Kidney (tissue), 13 donors: ENCODE measurements at regions not wholly inside any gene's neighbourhood (a gene's known extent, or its start where the extent isn't known, plus 50 kb on each side); places are given as distances from the start of the nearest gene placed in this dataset.

Source experiments
- DNase-seq, 5 donors: peaks; one replicate each; pipeline ENCODE4 v3.0.0-alpha.2; 2013 to 2020
- FAIRE-seq: peaks from 2 replicates; lab custom pipeline; 2012; peaks lifted over from hg19 to GRCh38; lab: Jason Lieb, UNC
- H3K27ac ChIP-seq, 2 donors: one replicate each; pipeline ENCODE4 v1.7.0; 2013; ENCODE audit warnings: low read depth in 2 of 2, low read length in 2 of 2, inconsistent platforms in 1 of 2
- H3K27me3 ChIP-seq: one replicate; pipeline ENCODE4 v1.7.1; 2013; ENCODE audit warnings: low read length, inconsistent platforms; ENCODE audit not compliant: control insufficient read depth, insufficient read depth
- H3K36me3 ChIP-seq, 3 donors: one replicate each; pipeline versions ENCODE4 v1.7.0 to v1.7.1; 2013; ENCODE audit warnings: low read length in 3 of 3, control low read depth in 1 of 3, inconsistent platforms in 1 of 3; ENCODE audit not compliant: insufficient read depth in 3 of 3, control insufficient read depth in 2 of 3
- H3K4me1 ChIP-seq, 3 donors: one replicate each; pipeline versions ENCODE4 v1.7.0 to v1.7.1; 2013; ENCODE audit warnings: low read length in 3 of 3, inconsistent platforms in 1 of 3, low read depth in 1 of 3; ENCODE audit not compliant: control insufficient read depth in 2 of 3, insufficient read depth in 2 of 3
- H3K4me3 ChIP-seq, 3 donors: one replicate each; pipeline versions ENCODE4 v1.7.0 to v1.8.1; 2013; ENCODE audit warnings: low read length in 3 of 3, control low read depth in 1 of 3, inconsistent platforms in 1 of 3
- H3K9ac ChIP-seq, 3 donors: one replicate each; pipeline versions ENCODE4 v1.7.0 to v1.7.1; 2013; ENCODE audit warnings: low read length in 3 of 3, control low read depth in 1 of 3, inconsistent platforms in 1 of 3
- H3K9me3 ChIP-seq, 3 donors: one replicate each; pipeline versions ENCODE4 v1.7.0 to v1.7.1; 2013; ENCODE audit warnings: low read length in 3 of 3, control low read depth in 1 of 3, inconsistent platforms in 1 of 3; ENCODE audit not compliant: control insufficient read depth in 2 of 3, insufficient read depth in 1 of 3
- CTCF ChIP-seq: IDR thresholded peaks from 3 replicates; pipeline ENCODE4 v1.5.1; 2012; ENCODE audit warnings: mild to moderate bottlenecking, moderate library complexity, borderline replicate concordance; ENCODE audit not compliant: insufficient read depth; ENCODE audit errors: extremely low read depth
- intact Hi-C: fragments of 100-400 bp; cut with DNase I; formaldehyde crosslinking; loops from one replicate; pipeline ENCODE4 v1.11.1; 2022
- donor health status: control.
- donor health status: control.
- donor health status: control.
- donor health status: control.
- donor health status: control.
- donor health status: DM: yes; HTN: yes; CAD: no.
- donor health status: Normal renal cell carcinoma (clear cell type).

GRCh38 chr12:91922139-91922538 is 223.5 kb downstream of the BTG1 start:
- DNase-seq (no peak), FAIRE-seq (no peak)
- no peak overlapping the region for H3K4me3 ChIP-seq
- intact Hi-C loops: loop anchor here (10.0 kb wide), 1 partner anchor 527 kb away; no protein-coding TSS in a partner anchor
- H3K9ac ChIP-seq: no peak overlapping the region
- no peaks in the 10 kb centered on the region for H3K9me3 ChIP-seq
- TF ChIP-seq CTCF: no peak
- H3K27me3 ChIP-seq: no peaks in the 10 kb centered on the region
- H3K36me3 ChIP-seq: no peaks in the 10 kb centered on the region
- no peaks in the 10 kb centered on the region for H3K4me1 ChIP-seq
- H3K27ac ChIP-seq: no peak overlapping the region

- no peaks in the 10 kb centered on the region for H3K27me3 ChIP-seq
- intact Hi-C loops: loop anchor here (10.0 kb wide), 1 partner anchor 527 kb away; no protein-coding TSS in a partner anchor
- FAIRE-seq (no peak), DNase-seq (no peak)
- TF ChIP-seq CTCF: no peak
- H3K36me3 ChIP-seq: no peaks in the 10 kb centered on the region
- no peaks in the 10 kb centered on the region for H3K9me3 ChIP-seq
- H3K4me3 ChIP-seq: no peak overlapping the region
- no peak overlapping the region for H3K27ac ChIP-seq
- no peak overlapping the region for H3K9ac ChIP-seq
- H3K4me1 ChIP-seq: no peaks in the 10 kb centered on the region
Observed at GRCh38 chr12:91921555-91921954, 224.1 kb downstream of the BTG1 start.

- no peak for DNase-seq
- Histone ChIP-seq H3K4me3 (no peak overlapping the region), H3K36me3 (no peaks in the 10 kb centered on the region), H3K27ac (no peak overlapping the region), H3K27me3 (no peaks in the 10 kb centered on the region), H3K4me1 (no peaks in the 10 kb centered on the region), H3K9ac (no peak overlapping the region), H3K9me3 (no peaks in the 10 kb centered on the region)
- intact Hi-C loops: loop anchor here (10.0 kb wide), 1 partner anchor 526 kb away; no protein-coding TSS in a partner anchor
- FAIRE-seq: no peak
- no peak for TF ChIP-seq CTCF
Observed at GRCh38 chr12:91920741-91921140, 224.9 kb downstream of the BTG1 start.

GRCh38 chr12:91920276-91920675 is 225.4 kb downstream of the BTG1 start:
- TF ChIP-seq CTCF: no peak
- Histone ChIP-seq H3K36me3 (no peaks in the 10 kb centered on the region), H3K9me3 (no peaks in the 10 kb centered on the region), H3K4me1 (no peaks in the 10 kb centered on the region), H3K27me3 (no peaks in the 10 kb centered on the region), H3K27ac (no peak overlapping the region), H3K4me3 (no peak overlapping the region), H3K9ac (no peak overlapping the region)
- DNase-seq: peak in 2 of 5 donors; percentile 11
- FAIRE-seq: no peak
- intact Hi-C loops: loop anchor here (10.0 kb wide), 1 partner anchor 525 kb away; no protein-coding TSS in a partner anchor
